ENCODE measurements at regions not wholly inside any gene's neighbourhood (a gene's known extent, or its start where the extent isn't known, plus 50 kb on each side); places are given as distances from the start of the nearest gene placed in this dataset.

DNA sequence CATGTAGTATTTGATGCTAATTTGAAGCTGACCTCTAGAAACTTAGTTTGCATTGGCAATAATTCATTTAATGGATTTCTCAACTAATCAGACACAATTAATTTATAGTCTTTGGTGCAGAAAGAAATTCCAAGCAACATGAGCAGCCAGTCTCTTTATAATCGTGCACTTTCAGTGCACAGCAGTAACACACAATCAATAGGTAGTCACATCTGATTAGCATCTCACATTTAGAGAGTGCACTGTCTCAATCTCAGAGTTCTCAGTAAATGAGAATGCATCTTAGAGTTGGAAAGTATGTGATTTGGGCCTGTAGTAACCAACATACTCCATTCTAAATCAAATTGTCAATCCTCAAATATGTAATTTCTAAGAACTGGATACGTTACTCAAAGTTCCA lies 377.6 kb downstream of the POM121L12 start:
- H3K27ac Mint-ChIP-seq, result no peak overlapping the region
- H3K4me3 Mint-ChIP-seq, result no peak overlapping the region
- peaks cover 31% of the 10 kb centered on the region for H3K9me3 Mint-ChIP-seq
- no peaks in the 10 kb centered on the region for H3K36me3 Mint-ChIP-seq
- no peaks in the 10 kb centered on the region for H3K4me1 Mint-ChIP-seq
- ATAC-seq (no peak), DNase-seq (ENCODE audit: low spot score in 2 of 2) (no peak)

GRCh38 chr7:53415816-53416215 lies 380.4 kb downstream of the POM121L12 start:
- no peaks in the 10 kb centered on the region for H3K4me1 Mint-ChIP-seq
- no peaks in the 10 kb centered on the region for H3K36me3 Mint-ChIP-seq
- H3K9me3 Mint-ChIP-seq, result peaks cover 29% of the 10 kb centered on the region
- no peak for ATAC-seq
- no peak for DNase-seq (ENCODE audit: low spot score in 2 of 2)
- H3K27ac Mint-ChIP-seq, result no peak overlapping the region
- H3K4me3 Mint-ChIP-seq, result no peak overlapping the region

DNA sequence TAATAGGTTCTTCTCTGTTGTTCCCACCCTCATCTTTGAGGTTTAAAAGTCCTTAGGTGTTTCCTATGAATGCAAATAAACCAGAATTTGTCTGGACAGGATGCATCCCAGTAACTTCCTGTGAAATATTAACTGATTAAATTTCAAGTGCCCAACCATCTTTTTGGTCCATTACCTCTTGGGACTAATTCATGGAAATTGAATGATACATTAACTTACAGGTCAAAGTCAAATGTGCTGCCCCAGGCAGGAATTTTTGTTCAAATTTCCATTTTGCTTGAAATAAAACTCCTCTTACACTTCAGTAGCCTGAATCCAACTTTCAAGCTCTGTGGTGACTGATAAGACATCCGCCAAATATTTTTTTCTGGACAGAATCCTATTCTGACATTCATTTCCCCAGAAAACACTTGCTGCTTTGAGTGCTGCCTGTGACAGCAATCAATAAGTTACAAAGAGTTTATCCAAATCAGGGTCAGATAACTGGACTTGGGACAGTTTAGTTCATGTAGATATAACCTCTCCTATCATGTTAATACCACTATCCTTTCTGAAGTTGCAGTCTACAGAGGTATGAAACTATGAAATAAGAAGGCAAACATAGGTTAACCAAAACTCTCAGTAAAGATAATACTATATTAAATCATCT lies 383.5 kb downstream of the POM121L12 start:
- H3K9me3 Mint-ChIP-seq, result peaks cover 23% of the 10 kb centered on the region

GRCh38 chr7:53420550-53420949 lies 385.1 kb downstream of the POM121L12 start:
- DNase-seq (ENCODE audit: low spot score in 2 of 2) (no peak), ATAC-seq (no peak)
- no peaks in the 10 kb centered on the region for H3K36me3 Mint-ChIP-seq

More for the DNA sequence above, 383.5 kb downstream of the POM121L12 start:
- Mint-ChIP-seq H3K36me3 (no peaks in the 10 kb centered on the region), H3K4me1 (no peaks in the 10 kb centered on the region), H3K27ac (no peak overlapping the region), H3K4me3 (no peak overlapping the region)
- no peak for ATAC-seq
- no peak for DNase-seq (ENCODE audit: low spot score in 2 of 2)

GRCh38 chr7:53422291-53422690 lies 386.9 kb downstream of the POM121L12 start:
- Mint-ChIP-seq H3K27ac (no peak overlapping the region), H3K4me1 (no peaks in the 10 kb centered on the region), H3K36me3 (no peaks in the 10 kb centered on the region), H3K9me3 (peaks cover 9% of the 10 kb centered on the region), H3K4me3 (no peak overlapping the region)
- ATAC-seq (no peak), DNase-seq (ENCODE audit: low spot score in 2 of 2) (no peak)

More at GRCh38 chr7:53420550-53420949, 385.1 kb downstream of the POM121L12 start:
- Mint-ChIP-seq H3K4me1 (no peaks in the 10 kb centered on the region), H3K9me3 (peaks cover 16% of the 10 kb centered on the region), H3K4me3 (no peak overlapping the region), H3K27ac (no peak overlapping the region)

DNA sequence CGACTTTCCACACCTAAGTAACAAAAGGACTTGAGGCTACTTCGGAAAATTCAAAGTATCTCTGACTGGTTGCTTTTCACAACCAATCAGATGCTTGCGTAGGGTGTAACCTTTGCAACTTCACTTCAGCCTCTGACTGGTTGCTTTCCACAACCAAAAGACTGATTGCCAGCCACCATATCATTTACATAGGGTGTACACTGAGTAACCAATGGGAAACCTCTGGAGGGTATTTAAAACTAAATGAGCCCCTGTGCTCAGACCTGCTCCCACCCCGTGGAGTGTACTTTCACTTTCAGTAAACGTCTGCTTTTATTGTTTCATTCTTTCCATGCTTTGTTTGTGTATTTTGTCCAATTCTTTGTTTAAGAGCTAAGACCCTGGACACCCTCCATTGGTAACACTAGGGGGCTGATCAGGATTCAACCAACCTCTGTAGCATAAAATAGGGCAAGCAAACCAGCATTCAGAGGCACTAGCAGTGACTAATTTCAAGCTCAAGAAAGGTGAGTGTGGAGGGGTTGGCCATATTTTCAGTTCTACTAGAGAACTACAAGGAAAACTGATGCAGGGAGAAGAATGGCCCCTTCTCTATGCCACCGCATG lies 390.8 kb downstream of the POM121L12 start:
- no peaks in the 10 kb centered on the region for H3K36me3 Mint-ChIP-seq
- DNase-seq (ENCODE audit: low spot score in 2 of 2) (no peak), ATAC-seq (no peak)
- no peak overlapping the region for H3K4me3 Mint-ChIP-seq
- no peak overlapping the region for H3K27ac Mint-ChIP-seq
- no peaks in the 10 kb centered on the region for H3K4me1 Mint-ChIP-seq
- peaks cover 9% of the 10 kb centered on the region for H3K9me3 Mint-ChIP-seq

- H3K36me3 Mint-ChIP-seq, result no peaks in the 10 kb centered on the region
- ATAC-seq (no peak), DNase-seq (ENCODE audit: low spot score in 2 of 2) (no peak)
- H3K27ac Mint-ChIP-seq, result no peak overlapping the region
- H3K9me3 Mint-ChIP-seq, result peaks cover 5% of the 10 kb centered on the region
- H3K4me1 Mint-ChIP-seq, result no peaks in the 10 kb centered on the region
- no peak overlapping the region for H3K4me3 Mint-ChIP-seq
Observed at GRCh38 chr7:53428045-53428444, 392.6 kb downstream of the POM121L12 start.

DNA sequence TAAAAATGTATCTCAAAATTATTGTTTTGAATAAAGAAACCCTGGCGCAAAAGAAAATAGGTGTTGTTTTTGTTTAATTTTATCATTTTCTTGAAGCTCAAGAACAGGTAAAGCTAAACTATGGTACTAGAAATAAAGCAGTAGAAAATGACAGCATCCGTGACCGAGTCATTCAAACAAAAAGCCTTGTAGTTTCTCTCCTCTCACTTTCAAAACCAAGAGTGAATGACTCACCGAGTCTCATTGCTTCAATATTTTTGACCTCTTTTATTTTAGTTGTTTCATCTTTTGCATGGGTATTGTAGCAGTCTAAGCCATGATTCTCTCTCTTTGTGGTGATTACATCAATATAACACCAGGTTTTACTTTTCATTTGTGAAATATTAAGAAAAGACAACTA lies 396.5 kb downstream of the POM121L12 start:
- no peak overlapping the region for H3K27ac Mint-ChIP-seq
- no peaks in the 10 kb centered on the region for H3K4me1 Mint-ChIP-seq
- no peaks in the 10 kb centered on the region for H3K36me3 Mint-ChIP-seq
- no peak overlapping the region for H3K4me3 Mint-ChIP-seq
- DNase-seq (ENCODE audit: low spot score in 2 of 2) (no peak), ATAC-seq (no peak)
- peaks cover 1% of the 10 kb centered on the region for H3K9me3 Mint-ChIP-seq

DNA sequence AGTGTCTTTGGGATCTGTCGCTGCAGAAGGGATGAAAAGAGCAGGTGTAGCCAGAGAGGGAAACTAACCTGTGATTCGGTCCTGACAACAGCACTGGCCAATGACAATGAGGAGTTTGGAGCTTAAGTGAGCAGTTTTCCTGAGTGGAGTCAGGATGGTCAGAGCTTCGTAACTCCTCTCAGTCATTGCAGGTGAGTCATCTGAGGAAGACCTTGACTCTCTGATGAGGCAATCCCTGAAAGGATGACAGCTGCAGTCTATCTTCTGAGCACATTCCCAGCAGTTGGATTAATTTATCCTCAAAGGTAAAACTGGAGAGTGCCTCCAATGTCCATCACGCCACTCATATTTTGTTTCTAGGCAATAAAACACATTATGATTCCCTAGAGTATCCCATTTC lies 401.9 kb downstream of the POM121L12 start:
- DNase-seq (ENCODE audit: low spot score in 2 of 2) (no peak), ATAC-seq (no peak)
- H3K36me3 Mint-ChIP-seq, result no peaks in the 10 kb centered on the region
- no peak overlapping the region for H3K27ac Mint-ChIP-seq
- no peaks in the 10 kb centered on the region for H3K4me1 Mint-ChIP-seq
- H3K9me3 Mint-ChIP-seq, result peaks cover 11% of the 10 kb centered on the region
- no peak overlapping the region for H3K4me3 Mint-ChIP-seq

DNA sequence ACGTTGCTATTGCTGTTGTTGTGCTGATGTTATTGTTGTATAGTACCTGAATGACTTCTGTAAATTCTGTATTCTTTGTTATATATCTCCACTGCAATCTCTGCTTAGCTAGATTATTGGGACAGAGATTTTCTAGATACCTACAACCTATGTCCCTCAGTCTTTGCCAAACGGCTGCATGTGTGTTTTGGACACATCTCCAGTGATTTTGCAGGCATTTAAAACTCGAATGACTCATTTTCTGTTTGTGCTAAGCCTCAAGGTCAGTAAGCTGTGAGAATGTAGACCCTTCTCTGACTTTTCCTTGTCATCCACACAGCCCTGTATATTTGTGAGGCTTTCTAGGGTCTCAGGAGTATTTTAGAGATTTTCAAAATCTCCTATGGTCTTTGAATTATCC lies 410.7 kb downstream of the POM121L12 start:
- no peak overlapping the region for H3K27ac Mint-ChIP-seq
- H3K4me3 Mint-ChIP-seq, result no peak overlapping the region
- H3K9me3 Mint-ChIP-seq, result peaks cover 14% of the 10 kb centered on the region
- DNase-seq (ENCODE audit: low spot score in 2 of 2) (no peak), ATAC-seq (no peak)
- H3K4me1 Mint-ChIP-seq, result no peaks in the 10 kb centered on the region
- no peaks in the 10 kb centered on the region for H3K36me3 Mint-ChIP-seq

DNA sequence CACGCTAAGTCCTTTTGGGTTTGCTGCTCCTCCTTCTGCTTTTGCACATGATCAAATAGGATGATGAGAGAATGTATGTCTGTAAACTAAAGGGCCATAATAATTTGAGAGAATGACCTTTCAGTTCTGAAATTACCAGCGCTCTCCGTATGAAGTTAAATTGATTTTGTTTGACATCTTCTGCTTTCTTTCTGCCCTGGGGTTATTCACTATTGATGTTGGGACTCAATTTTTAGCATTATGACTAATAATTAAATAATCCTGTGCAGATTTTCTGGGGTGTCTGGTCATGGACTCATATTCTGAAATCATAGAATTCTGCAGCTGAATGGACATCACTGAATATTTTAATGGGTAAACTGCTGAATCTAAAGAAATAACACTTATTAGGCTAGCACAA lies 423.2 kb downstream of the POM121L12 start:
- Mint-ChIP-seq H3K36me3 (no peaks in the 10 kb centered on the region), H3K4me3 (no peak overlapping the region), H3K9me3 (peaks cover 9% of the 10 kb centered on the region), H3K27ac (no peak overlapping the region), H3K4me1 (no peaks in the 10 kb centered on the region)
- ATAC-seq (no peak), DNase-seq (ENCODE audit: low spot score in 2 of 2) (no peak)

- DNase-seq (ENCODE audit: low spot score in 2 of 2) (no peak), ATAC-seq (no peak)
- Mint-ChIP-seq H3K4me3 (no peak overlapping the region), H3K4me1 (no peaks in the 10 kb centered on the region), H3K9me3 (peaks cover 19% of the 10 kb centered on the region), H3K36me3 (no peaks in the 10 kb centered on the region), H3K27ac (no peak overlapping the region)
Observed at GRCh38 chr7:53466371-53466770, 430.9 kb downstream of the POM121L12 start.

- peaks cover 20% of the 10 kb centered on the region for H3K9me3 Mint-ChIP-seq
- H3K4me1 Mint-ChIP-seq, result no peaks in the 10 kb centered on the region
- DNase-seq (ENCODE audit: low spot score in 2 of 2), result no peak
- no peak overlapping the region for H3K4me3 Mint-ChIP-seq
- no peak overlapping the region for H3K27ac Mint-ChIP-seq
- H3K36me3 Mint-ChIP-seq, result no peaks in the 10 kb centered on the region
- ATAC-seq, result no peak
Observed at GRCh38 chr7:53470336-53470970, 435.0 kb downstream of the POM121L12 start.

DNA sequence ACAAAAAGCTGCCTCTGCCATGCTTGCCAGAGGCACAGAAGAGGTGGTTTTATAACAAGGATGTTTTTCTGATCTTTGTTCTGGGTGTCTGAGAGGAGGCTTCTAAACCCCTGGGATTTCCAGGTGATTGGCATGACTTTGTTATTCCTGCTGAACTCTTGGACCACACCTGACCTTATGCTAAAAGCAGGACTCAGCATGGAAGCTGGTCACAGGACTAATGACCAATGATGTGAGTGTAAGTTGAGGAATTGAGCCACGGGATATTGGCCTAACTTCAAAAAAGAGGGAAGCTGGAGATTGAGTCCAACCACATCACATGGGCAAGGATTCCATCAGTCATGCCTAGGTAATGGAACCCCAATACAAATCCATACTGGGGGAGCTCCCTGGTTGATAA lies 437.9 kb downstream of the POM121L12 start:
- ATAC-seq (no peak), DNase-seq (ENCODE audit: low spot score in 2 of 2) (no peak)
- Mint-ChIP-seq H3K36me3 (no peaks in the 10 kb centered on the region), H3K27ac (no peak overlapping the region), H3K9me3 (peaks cover 23% of the 10 kb centered on the region), H3K4me1 (no peaks in the 10 kb centered on the region), H3K4me3 (no peak overlapping the region)

- ATAC-seq (no peak), DNase-seq (ENCODE audit: low spot score in 2 of 2) (no peak)
- no peaks in the 10 kb centered on the region for H3K36me3 Mint-ChIP-seq
- no peak overlapping the region for H3K27ac Mint-ChIP-seq
- H3K4me3 Mint-ChIP-seq, result no peak overlapping the region
- no peaks in the 10 kb centered on the region for H3K4me1 Mint-ChIP-seq
- H3K9me3 Mint-ChIP-seq, result peaks cover 25% of the 10 kb centered on the region
Observed at GRCh38 chr7:53475776-53476175, 440.3 kb downstream of the POM121L12 start.

DNA sequence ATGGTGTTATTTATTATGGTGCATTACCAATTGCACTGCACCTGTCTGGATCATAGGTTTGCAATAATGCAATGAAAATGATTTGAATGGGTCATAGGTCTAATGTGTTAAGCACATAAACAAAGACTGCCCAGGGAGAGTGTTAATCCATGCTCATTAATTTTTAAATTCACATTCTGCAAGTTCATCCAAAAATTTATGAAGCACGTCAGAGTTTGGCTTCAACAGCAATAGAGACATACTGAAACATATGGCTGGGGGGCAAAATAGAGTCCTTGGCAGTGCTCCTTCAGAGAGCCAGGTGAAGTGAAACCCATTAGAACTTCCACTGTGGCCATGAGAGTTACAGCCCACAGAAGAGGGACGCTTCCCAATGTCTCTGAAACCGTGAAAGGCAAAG lies 441.1 kb downstream of the POM121L12 start:
- DNase-seq (ENCODE audit: low spot score in 2 of 2) (no peak), ATAC-seq (no peak)
- no peak overlapping the region for H3K4me3 Mint-ChIP-seq
- H3K9me3 Mint-ChIP-seq, result peaks cover 25% of the 10 kb centered on the region
- no peak overlapping the region for H3K27ac Mint-ChIP-seq
- H3K36me3 Mint-ChIP-seq, result no peaks in the 10 kb centered on the region
- no peaks in the 10 kb centered on the region for H3K4me1 Mint-ChIP-seq
